Stimulated activated CD4-positive, alpha-beta T cell treated with anti-CD3 and anti-CD28 coated beads, TNF-alpha, amount 100 ng/mL, for 1 hour (primary cell): ENCODE measurements at regions not wholly inside any gene's neighbourhood (a gene's known extent, or its start where the extent isn't known, plus 50 kb on each side); places are given as distances from the start of the nearest gene placed in this dataset.

Experiments
- DNase-seq, 3 donors: peaks; one replicate each; pipeline ENCODE4 v3.0.0-alpha.2; 2020; ENCODE audit warnings: low read depth in 3 of 3, low spot score in 1 of 3

DNA sequence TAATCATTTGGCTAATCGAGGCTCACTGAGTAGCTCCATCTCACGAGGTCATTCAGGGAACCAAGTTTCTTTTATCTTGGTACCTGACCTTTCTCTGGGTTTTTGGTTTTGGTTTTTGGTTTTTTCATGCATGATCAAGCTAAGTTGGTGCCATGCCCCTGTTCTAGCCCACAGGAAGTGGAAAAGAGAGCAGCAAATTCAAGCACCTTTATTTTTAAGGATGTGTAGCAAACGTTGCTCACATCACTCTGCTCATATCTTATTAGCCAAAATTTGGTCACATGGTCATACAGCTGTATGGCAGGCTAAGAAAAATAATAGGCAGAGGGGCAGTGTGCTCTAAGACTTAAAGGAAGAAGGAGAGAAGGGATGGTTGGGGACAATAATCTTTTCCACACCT, 593.5 kb downstream of the DIAPH3 start:
- DNase-seq = no peak

DNA sequence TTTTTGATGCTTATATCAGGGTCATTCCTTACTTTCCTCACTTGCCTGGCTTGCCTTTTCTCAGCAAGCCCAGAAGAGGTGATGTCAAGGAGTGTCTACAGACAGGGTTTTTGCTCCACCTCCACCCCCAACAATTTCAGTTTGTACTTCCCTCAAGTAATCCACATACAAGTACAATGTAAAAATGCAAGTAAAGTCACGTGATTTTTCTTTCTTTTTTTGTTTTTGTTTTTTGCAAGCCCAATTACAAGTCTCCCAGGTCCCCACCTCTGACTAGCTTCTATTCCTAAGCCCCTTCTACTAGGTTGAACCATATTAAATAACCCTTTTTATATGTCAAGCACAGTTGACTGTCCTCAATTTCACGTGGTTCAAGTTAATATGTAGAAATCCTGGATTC, 579.6 kb downstream of the DIAPH3 start:
- DNase-seq = no peak

DNA sequence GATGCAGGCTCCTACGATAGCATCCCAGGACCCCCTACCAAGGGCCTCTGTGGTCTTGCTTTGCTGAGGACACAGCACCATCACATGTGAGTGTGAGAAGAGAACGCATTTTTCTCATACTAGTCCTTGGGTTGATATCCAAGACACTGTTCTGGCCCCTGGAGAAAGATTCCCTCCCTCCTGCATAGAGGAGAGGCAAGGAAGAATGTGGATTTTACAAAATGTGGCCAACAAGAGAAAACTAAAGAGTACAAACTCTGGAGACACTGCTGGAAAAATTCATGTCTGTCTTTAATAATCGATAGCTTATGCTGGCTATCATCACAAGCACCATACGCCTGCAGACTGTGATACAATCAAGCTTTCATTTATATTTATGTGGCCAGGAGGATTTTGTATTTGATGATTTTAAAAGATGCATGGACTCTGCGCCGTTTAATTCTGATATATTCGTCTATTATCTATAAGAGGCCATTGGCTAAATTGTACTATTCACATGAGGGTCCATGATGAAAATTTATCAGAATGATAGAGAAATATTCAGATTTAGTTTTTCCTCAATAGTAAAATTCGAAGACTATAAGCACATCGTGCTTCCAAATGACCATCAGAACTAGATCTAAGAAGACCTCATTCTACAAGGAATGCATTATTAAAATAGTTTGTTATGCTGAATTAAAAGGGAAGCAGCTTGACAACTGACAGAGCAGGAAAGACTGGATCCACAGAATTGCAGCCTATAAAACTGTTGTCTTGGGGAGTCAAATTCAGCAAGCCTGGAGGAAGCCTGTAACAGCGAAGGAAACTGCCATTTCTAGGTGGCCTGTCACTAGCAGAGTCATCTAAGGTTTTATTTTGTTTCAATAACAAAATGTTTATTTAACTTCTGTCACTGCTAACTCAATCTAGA, 578.7 kb downstream of the DIAPH3 start:
- no peak for DNase-seq

DNA sequence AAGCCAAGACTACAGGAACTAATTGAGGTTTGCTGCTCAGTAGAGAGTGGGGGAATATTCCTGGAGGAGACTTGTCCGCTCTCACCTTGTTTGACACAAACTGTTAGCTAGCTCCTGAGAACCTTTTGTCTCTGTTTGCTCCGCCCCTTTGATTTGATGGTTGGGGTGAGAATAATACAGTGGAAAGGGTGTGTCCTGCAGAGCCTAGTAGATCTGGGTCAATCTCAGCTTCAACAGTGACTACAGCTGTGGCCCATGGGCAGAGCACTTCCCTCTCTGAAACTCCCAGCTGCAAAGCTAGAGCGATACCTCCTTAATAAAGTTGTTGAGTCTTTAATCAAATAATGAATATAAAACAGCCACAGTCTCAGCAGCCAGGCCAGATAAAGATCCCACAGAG, 576.7 kb downstream of the DIAPH3 start:
- no peak for DNase-seq

DNA sequence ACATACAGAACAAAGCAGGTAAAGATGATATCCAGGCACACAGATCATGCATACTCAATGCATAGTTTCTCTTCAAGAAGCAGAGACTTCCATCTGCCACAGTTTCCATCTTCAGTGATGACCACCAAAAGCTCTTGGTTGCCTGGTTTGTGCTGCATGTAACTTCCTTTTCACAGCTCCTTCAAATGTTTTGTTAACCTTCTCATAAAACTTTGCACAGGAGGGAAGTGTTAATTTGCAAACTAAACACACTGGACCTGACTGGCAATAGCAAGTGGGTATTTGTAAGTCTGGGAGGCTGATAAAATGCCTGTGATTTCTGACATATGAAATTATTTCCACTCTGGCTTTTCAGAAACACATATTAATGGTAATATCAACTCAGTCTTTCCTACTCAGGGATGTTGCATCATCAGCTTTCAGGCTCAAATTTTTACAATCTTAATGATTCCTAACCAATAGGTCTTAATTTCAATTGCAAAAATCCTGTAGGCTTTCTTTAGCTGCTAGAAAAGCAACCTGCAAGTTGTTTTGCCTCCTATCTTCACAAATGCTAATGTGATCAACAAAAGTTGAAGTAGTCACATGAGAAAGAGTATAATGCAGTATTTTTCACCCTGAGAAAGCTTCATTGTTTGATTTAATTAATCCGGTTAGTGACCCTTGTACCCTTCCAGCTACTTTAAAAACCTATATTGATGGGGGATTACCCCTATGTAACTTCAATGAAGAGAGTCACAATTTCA, 575.6 kb downstream of the DIAPH3 start:
- DNase-seq = no peak

DNA sequence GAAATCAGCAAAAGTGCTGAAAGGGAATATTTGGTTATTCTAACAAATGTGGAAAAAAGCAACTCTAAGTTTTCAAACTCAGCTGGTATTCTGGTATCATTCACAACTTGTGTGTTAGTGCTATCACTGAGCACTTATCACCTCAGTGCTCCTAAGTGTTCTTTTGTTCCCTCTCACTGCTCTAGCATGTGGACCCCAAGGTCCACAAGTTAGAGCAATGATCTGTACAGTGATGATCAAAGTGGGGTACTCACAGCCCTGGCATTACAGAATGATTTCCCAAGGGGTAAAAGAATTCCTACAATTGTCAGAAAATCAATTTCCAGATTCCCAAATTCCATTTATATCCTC, 575.0 kb downstream of the DIAPH3 start:
- no peak for DNase-seq

GRCh38 chr13:59601993-59602392, 561.7 kb downstream of the DIAPH3 start:
- DNase-seq = no peak

DNA sequence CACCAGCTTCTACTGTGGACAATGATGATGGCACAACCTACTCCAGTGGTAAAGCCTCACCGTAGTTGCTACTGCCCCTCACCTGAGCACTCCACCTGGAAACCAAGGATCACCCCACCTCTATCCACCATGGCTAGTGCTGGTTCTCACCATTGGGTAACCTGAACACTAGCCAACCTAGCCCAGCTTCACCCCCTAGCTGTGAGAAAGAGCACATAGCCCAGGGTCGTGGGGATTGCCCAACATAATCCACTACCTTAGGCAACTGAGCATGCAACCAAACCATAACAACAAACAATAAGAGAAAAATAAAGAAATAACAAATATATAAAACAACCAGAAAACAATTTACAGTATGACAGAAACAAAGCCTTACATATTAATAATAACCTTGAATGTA, 560.1 kb downstream of the DIAPH3 start:
- DNase-seq = no peak

DNA sequence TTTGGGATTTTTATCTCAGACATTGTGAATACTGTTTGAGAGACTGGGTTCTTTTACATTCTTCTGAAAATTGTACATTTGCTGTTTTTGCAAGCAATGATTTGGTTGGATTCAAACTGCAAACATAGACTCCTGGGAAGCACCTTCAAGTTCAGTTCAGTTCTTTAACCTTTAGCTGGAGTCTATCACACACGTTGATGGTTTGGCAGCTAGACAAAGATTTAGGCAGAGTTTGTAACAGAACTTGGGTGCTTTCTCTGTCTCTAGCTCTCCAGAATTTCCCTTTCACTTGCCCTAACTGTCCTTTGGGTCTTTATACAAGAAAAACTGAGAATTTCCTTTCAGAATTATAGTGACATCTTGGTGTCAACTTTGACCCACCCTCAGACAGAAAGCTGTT, 556.6 kb downstream of the DIAPH3 start:
- DNase-seq = no peak

- DNase-seq = no peak
Observed at GRCh38 chr13:59607780-59608233, 555.9 kb downstream of the DIAPH3 start.

DNA sequence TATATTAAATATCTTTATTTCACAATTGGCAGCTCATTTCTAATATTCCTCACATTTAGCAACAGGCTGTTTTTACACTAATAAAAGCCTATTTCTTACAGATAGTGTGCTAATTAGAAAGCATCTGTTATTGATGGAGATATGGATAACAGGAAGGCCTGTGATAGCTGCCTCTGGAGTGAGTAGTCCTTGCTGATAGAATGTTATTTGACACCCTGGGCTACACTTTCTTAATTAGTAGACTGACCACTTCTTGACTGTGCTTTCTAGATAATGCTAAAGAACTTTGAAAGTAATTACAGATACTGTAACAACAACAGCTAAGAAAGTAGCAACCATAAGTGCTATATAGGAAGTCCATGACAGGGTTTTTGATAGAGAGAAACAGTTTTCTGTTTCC, 554.3 kb downstream of the DIAPH3 start:
- no peak for DNase-seq
